Ramos (cell line): ENCODE measurements at regions not wholly inside any gene's neighbourhood (a gene's known extent, or its start where the extent isn't known, plus 50 kb on each side); places are given as distances from the start of the nearest gene placed in this dataset.

Source experiments
- in situ Hi-C: fragments of 300-500 bp; cut with MboI; formaldehyde crosslinking; loops from one replicate; pipeline ENCODE4 v1.14.3; 2022; ENCODE audit warnings: low sequenced_read_pairs; ENCODE audit not compliant: unreplicated experiment

- in situ Hi-C loops: no loop called here
Observed at GRCh38 chr2:147713349-147713748, 131.5 kb upstream of the ACVR2A start.

GRCh38 chr2:147712051-147712450 is 132.8 kb upstream of the ACVR2A start:
- in situ Hi-C loops: no loop called here

- in situ Hi-C loops: no loop called here
Observed at GRCh38 chr2:147711031-147711430, 133.8 kb upstream of the ACVR2A start.

GRCh38 chr2:147709655-147710054 is 135.2 kb upstream of the ACVR2A start:
- in situ Hi-C loops: no loop called here

- in situ Hi-C loops: no loop called here
Observed at GRCh38 chr2:147703171-147703570, 141.7 kb upstream of the ACVR2A start.

- in situ Hi-C loops: no loop called here
Observed at GRCh38 chr2:147698166-147698565, 146.7 kb upstream of the ACVR2A start.

- in situ Hi-C loops: no loop called here
Observed at GRCh38 chr2:147696426-147696825, 148.4 kb upstream of the ACVR2A start.

- in situ Hi-C loops: no loop called here
Observed at GRCh38 chr2:147689220-147689909, 155.5 kb upstream of the ACVR2A start.

- in situ Hi-C loops: no loop called here
Observed at GRCh38 chr2:147688242-147688641, 156.6 kb upstream of the ACVR2A start.

GRCh38 chr2:147686365-147686764 is 158.5 kb upstream of the ACVR2A start:
- in situ Hi-C loops: no loop called here

GRCh38 chr2:147684903-147685302 is 159.9 kb upstream of the ACVR2A start:
- in situ Hi-C loops: no loop called here

- in situ Hi-C loops: no loop called here
Observed at GRCh38 chr2:147683380-147683779, 161.4 kb upstream of the ACVR2A start.

GRCh38 chr2:147681093-147681492 is 163.7 kb upstream of the ACVR2A start:
- in situ Hi-C loops: no loop called here

GRCh38 chr2:147679955-147680531 is 164.8 kb upstream of the ACVR2A start:
- in situ Hi-C loops: no loop called here

- in situ Hi-C loops: no loop called here
Observed at GRCh38 chr2:147679191-147679954, 165.5 kb upstream of the ACVR2A start.

- in situ Hi-C loops: no loop called here
Observed at GRCh38 chr2:147665105-147665504, 179.7 kb upstream of the ACVR2A start.

- in situ Hi-C loops: no loop called here
Observed at GRCh38 chr2:147663962-147664361, 180.9 kb upstream of the ACVR2A start.

GRCh38 chr2:147663153-147663961 is 181.5 kb upstream of the ACVR2A start:
- in situ Hi-C loops: no loop called here

GRCh38 chr2:147662221-147662620 is 182.6 kb upstream of the ACVR2A start:
- in situ Hi-C loops: no loop called here

- in situ Hi-C loops: no loop called here
Observed at GRCh38 chr2:147660680-147661079, 184.1 kb upstream of the ACVR2A start.

GRCh38 chr2:147659051-147659450 is 185.8 kb upstream of the ACVR2A start:
- in situ Hi-C loops: no loop called here
